RWPE1 (cell line): ENCODE measurements at regions not wholly inside any gene's neighbourhood (a gene's known extent, or its start where the extent isn't known, plus 50 kb on each side); places are given as distances from the start of the nearest gene placed in this dataset.

Experiments
- CTCF ChIA-PET: fragments of 350-600 bp; sonication (Branson Sonifier 250); formaldehyde crosslinking; extraction: SDS; loops from one replicate; lab custom pipeline; 2021; lab: Yijun Ruan, JAX
- POLR2A ChIA-PET: fragments of 400-600 bp; formaldehyde crosslinking; extraction: SDS; loops from one replicate; lab custom pipeline; 2020; ENCODE audit warnings: antibody characterized with exemption; ENCODE audit not compliant: low non-redundant PET; lab: Yijun Ruan, JAX
- DNase-seq: peaks from one replicate; pipeline ENCODE4 v3.0.0; 2012; ENCODE audit warnings: low spot score
- H3K27ac ChIP-seq: fragments of 450-650 bp; 2 replicates; pipeline ENCODE4 v1.5.1; 2017
- CTCF ChIP-seq: fragments of 450-650 bp; conservative IDR thresholded peaks from 2 replicates; pipeline ENCODE4 v1.5.1; 2017; ENCODE audit warnings: low read depth, mild to moderate bottlenecking

- CTCF ChIA-PET = no interaction called here
- POLR2A ChIA-PET = no interaction called here
- H3K27ac ChIP-seq = no peak overlapping the region
- no peak for DNase-seq
- TF ChIP-seq CTCF = no peak
Measured at GRCh38 chr7:8893775-8894174, 460.4 kb downstream of the NXPH1 start.

- no peak for TF ChIP-seq CTCF
- CTCF ChIA-PET = interaction anchor here (0.6 kb wide), 1 partner anchor 28 kb away, joined by 3 read pairs; no protein-coding TSS in a partner anchor
- no peak for DNase-seq
- H3K27ac ChIP-seq = no peak overlapping the region
- POLR2A ChIA-PET = no interaction called here
Measured at GRCh38 chr7:8906396-8907075, 473.1 kb downstream of the NXPH1 start.

DNA sequence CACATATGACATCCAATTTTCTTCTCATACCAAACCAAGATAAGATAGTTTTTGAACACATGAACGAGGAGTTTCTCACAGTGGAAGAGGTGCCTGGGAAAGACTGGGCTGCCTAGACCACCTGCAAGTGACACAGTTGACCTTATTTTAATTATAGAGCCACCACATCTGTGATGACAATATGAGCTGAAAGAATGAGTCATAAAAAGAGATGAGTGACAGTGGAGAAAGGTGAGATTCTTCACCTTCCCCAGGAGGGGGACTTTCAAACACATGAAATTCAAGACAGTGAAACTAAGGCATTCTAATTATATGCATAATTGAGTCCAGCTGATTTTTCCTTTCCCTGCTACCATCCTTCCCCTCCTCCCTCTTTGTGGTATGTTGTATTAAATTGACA lies 475.5 kb downstream of the NXPH1 start:
- no peak overlapping the region for H3K27ac ChIP-seq
- DNase-seq = no peak
- ChIA-PET POLR2A (no interaction called here), CTCF (no interaction called here)
- no peak for TF ChIP-seq CTCF

DNA sequence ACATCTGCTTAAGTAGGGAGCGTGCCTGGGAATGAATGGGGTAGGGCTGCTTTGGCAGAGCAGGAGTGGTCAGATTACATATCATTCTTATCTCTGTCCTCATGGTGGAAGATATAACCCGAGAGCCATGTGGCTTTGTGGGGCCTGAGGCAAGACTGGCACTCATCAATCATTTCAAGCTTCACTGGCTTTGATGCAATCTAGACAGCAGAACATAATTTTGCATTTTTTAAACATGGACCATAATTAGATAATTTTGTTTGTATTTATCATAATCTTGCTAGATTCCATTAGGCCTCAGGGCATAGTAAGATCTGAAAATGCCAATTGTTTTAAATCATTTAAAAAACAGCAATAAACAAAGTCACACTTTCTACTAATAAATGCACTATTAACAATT lies 480.3 kb downstream of the NXPH1 start:
- ChIA-PET CTCF (no interaction called here), POLR2A (no interaction called here)
- TF ChIP-seq CTCF = no peak
- DNase-seq = no peak
- no peak overlapping the region for H3K27ac ChIP-seq

GRCh38 chr7:8921807-8922206 lies 488.4 kb downstream of the NXPH1 start:
- ChIA-PET CTCF (no interaction called here), POLR2A (no interaction called here)
- no peak for TF ChIP-seq CTCF
- no peak overlapping the region for H3K27ac ChIP-seq
- DNase-seq = no peak

DNA sequence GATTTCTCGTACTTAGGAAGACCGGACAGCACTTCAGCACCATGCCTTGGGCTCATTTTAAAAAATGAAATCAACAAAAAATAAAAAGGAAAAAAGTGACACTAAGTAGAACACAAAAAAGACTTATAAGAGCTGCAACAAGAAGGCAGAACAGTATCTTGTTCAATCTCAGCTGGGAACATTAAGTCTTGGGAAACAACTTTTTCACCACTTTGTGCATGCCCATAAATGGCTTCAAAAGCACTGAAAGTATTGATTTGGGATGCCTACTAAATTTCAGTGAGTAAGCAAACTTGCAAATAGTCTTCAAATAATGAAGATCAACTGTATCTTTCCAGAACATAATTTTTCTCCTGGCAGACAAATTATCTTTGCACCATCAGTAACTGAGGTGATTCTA lies 489.3 kb downstream of the NXPH1 start:
- CTCF ChIA-PET = no interaction called here
- no peak overlapping the region for H3K27ac ChIP-seq
- TF ChIP-seq CTCF = no peak
- DNase-seq = no peak
- POLR2A ChIA-PET = no interaction called here
